HCT116 (cell line): ENCODE measurements at regions not wholly inside any gene's neighbourhood (a gene's known extent, or its start where the extent isn't known, plus 50 kb on each side); places are given as distances from the start of the nearest gene placed in this dataset.

Experiments
- EZH2 ChIP-seq: fragments of 200-600 bp; sonication (generic); IDR thresholded peaks from 2 replicates; pipeline ENCODE4 v1.6.1; 2017; ENCODE audit warnings: antibody characterized with exemption, mixed run types
- POLR2A ChIP-seq: IDR thresholded peaks from 2 replicates; pipeline ENCODE4 v1.7.0; 2011; ENCODE audit warnings: borderline replicate concordance; ENCODE audit not compliant: insufficient read depth, insufficient read length; ENCODE audit errors: extremely low read depth
- POLR2AphosphoS5 ChIP-seq: IDR thresholded peaks from 2 replicates; pipeline ENCODE4 v1.6.1; 2011; ENCODE audit warnings: mild to moderate bottlenecking, low read depth, low read length, moderate library complexity
- RAD21 ChIP-seq: IDR thresholded peaks from 2 replicates; pipeline ENCODE4 v1.6.1; 2012; ENCODE audit warnings: low read depth, mild to moderate bottlenecking
- SIN3A ChIP-seq: IDR thresholded peaks from 2 replicates; pipeline ENCODE4 v1.6.1; 2012; ENCODE audit warnings: low read depth
- SP1 ChIP-seq: IDR thresholded peaks from 2 replicates; pipeline ENCODE4 v1.6.1; 2012; ENCODE audit warnings: low read depth
- YY1 ChIP-seq: IDR thresholded peaks from 2 replicates; pipeline ENCODE4 v1.6.1; 2011; ENCODE audit warnings: low read length, low read depth, moderate library complexity, mild to moderate bottlenecking; ENCODE audit not compliant: insufficient replicate concordance; ENCODE audit errors: extremely low read depth
- ZNF274 ChIP-seq: fragments of 200-500 bp; sonication (Bioruptor generic); IDR thresholded peaks from 2 replicates; pipeline ENCODE4 v1.6.1; 2014; ENCODE audit warnings: mild to moderate bottlenecking, low read depth, low read length, inconsistent platforms
- TF ChIP-seq, protein P1 (sequence below), 3 experiments: fragments of 200-600 bp in 1 of 3; sonication (generic) in 1 of 3; IDR thresholded peaks in 2 of 3; conservative IDR thresholded peaks in 1 of 3; 2 replicates each; pipeline ENCODE4 v1.5.1; 2012 to 2017; ENCODE audit warnings: low read depth in 2 of 3, low read length in 2 of 3, antibody characterized with exemption in 1 of 3, borderline replicate concordance in 1 of 3, control low read depth in 1 of 3, mild to moderate bottlenecking in 1 of 3, mixed read lengths in 1 of 3, mixed run types in 1 of 3, moderate library complexity in 1 of 3; ENCODE audit not compliant: insufficient read depth in 1 of 3
- TF ChIP-seq, protein P2 (sequence below): IDR thresholded peaks from 2 replicates; pipeline ENCODE4 v1.6.1; 2012

DNA sequence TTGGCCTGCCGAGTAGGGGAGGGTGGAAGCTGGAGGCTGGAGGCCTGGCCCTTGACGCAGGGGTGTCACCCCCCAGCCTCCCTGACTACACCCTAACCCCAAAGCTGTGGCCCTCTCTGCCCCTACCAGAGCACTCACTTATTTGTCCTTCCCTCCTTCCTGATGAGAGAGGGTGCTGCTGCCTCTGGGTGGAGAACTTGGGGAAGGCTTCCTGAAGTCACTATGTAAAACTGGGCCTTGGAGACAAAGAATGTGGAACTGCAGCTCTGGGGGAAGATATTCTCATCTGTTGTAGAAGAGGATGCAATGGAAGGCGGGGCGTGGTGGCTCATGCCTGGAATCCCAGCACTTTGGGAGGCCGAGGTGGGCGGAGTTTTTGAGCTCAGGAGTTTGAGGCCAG is 485.2 kb downstream of the ZNF536 start:
- TF ChIP-seq SP1 (no peak), RAD21 (no peak), POLR2A (no peak), EZH2 (no peak), POLR2AphosphoS5 (no peak), YY1 (no peak), ZNF274 (no peak), SIN3A (no peak)
- TF ChIP-seq, protein P1, sequence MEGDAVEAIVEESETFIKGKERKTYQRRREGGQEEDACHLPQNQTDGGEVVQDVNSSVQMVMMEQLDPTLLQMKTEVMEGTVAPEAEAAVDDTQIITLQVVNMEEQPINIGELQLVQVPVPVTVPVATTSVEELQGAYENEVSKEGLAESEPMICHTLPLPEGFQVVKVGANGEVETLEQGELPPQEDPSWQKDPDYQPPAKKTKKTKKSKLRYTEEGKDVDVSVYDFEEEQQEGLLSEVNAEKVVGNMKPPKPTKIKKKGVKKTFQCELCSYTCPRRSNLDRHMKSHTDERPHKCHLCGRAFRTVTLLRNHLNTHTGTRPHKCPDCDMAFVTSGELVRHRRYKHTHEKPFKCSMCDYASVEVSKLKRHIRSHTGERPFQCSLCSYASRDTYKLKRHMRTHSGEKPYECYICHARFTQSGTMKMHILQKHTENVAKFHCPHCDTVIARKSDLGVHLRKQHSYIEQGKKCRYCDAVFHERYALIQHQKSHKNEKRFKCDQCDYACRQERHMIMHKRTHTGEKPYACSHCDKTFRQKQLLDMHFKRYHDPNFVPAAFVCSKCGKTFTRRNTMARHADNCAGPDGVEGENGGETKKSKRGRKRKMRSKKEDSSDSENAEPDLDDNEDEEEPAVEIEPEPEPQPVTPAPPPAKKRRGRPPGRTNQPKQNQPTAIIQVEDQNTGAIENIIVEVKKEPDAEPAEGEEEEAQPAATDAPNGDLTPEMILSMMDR (IDR thresholded peaks at IDR 0.05 in 2 of 3, conservative IDR thresholded peaks at IDR 0.05 in 1 of 3; ENCODE audit: borderline replicate concordance in 1 of 3, insufficient read depth in 1 of 3, low read depth in 2 of 3, low read length in 2 of 3): no peak
- TF ChIP-seq, protein P2, sequence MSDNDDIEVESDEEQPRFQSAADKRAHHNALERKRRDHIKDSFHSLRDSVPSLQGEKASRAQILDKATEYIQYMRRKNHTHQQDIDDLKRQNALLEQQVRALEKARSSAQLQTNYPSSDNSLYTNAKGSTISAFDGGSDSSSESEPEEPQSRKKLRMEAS: no peak
